GM13977 (cell line): ENCODE measurements at regions not wholly inside any gene's neighbourhood (a gene's known extent, or its start where the extent isn't known, plus 50 kb on each side); places are given as distances from the start of the nearest gene placed in this dataset.

Source experiments
- DNase-seq: peaks from one replicate; pipeline ENCODE4 v3.0.0; 2012; ENCODE audit warnings: low spot score
- in situ Hi-C: fragments of 300-500 bp; cut with MboI; formaldehyde crosslinking; loops from one replicate; pipeline ENCODE4 v1.12.0; 2022; ENCODE audit warnings: low sequenced_read_pairs, low pct_unique_long_range_greater_than_20kb, mixed read lengths, inconsistent platforms; ENCODE audit not compliant: unreplicated experiment
- TF ChIP-seq, protein P1 (sequence below): IDR thresholded peaks from 2 replicates; pipeline ENCODE4 v1.5.1; 2012; ENCODE audit warnings: mild to moderate bottlenecking, control low read depth; ENCODE audit not compliant: insufficient read depth; ENCODE audit errors: extremely low read depth, missing control alignments

DNA sequence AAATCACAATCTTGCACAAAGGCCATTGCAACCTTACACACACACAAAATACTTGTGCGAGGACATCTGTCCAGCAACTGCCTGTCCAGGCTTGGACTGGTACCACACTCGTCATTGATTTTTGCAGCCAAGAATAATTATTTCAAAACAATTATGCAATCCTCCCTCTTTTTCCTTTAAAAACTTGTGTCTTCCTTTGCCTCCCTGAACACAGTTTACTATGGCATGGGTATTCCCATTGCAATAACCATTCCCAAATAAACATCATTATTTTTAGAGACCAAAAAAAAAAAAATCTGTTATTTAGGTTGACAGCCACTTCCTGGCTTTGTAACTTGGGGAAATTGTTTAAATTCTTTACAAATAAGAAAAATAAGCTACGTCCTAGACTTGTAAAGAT is 54.0 kb downstream of the C11orf91 start:
- TF ChIP-seq, protein P1, sequence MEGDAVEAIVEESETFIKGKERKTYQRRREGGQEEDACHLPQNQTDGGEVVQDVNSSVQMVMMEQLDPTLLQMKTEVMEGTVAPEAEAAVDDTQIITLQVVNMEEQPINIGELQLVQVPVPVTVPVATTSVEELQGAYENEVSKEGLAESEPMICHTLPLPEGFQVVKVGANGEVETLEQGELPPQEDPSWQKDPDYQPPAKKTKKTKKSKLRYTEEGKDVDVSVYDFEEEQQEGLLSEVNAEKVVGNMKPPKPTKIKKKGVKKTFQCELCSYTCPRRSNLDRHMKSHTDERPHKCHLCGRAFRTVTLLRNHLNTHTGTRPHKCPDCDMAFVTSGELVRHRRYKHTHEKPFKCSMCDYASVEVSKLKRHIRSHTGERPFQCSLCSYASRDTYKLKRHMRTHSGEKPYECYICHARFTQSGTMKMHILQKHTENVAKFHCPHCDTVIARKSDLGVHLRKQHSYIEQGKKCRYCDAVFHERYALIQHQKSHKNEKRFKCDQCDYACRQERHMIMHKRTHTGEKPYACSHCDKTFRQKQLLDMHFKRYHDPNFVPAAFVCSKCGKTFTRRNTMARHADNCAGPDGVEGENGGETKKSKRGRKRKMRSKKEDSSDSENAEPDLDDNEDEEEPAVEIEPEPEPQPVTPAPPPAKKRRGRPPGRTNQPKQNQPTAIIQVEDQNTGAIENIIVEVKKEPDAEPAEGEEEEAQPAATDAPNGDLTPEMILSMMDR = no peak
- no peak for DNase-seq
- in situ Hi-C loops = no loop called here

DNA sequence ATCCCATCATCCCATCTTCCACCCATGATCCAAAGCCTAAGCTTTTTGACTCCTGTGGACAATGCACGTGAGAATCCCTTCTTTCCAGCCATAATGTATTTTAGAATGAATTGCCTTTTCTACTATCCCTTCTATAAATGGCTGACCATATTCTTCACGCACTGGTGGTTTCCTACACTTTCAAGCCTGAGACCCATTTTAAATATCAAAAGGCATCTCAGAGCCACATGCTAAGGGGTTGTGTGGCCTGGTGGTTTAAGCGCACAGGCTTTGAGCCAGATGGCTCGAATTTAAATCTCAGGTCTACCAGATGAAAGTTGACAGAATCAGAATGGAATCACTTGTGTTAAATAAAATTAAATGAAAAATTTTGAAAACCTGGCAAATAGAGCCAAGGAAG is 54.5 kb downstream of the C11orf91 start:
- DNase-seq = no peak
- TF ChIP-seq, protein P1 = no peak
- in situ Hi-C loops = no loop called here

DNA sequence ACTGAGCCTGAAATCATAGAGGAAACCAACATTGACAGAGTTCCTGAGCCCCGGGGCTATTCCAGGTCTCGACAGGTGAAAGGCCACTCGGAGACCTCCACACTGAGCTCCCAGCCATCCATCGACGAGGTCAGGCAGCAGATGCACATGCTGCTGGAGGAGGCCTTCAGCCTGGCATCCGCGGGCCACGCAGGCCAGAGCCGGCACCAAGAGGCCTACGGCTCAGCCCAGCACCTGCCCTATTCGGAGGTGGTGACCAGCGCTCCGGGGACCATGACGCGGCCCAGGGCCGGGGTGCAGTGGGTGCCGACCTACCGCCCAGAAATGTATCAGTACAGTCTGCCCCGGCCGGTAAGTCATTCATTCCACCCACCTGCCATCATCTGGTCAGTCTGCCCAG is 54.9 kb downstream of the C11orf91 start:
- in situ Hi-C loops = no loop called here
- TF ChIP-seq, protein P1 = no peak
- no peak for DNase-seq

DNA sequence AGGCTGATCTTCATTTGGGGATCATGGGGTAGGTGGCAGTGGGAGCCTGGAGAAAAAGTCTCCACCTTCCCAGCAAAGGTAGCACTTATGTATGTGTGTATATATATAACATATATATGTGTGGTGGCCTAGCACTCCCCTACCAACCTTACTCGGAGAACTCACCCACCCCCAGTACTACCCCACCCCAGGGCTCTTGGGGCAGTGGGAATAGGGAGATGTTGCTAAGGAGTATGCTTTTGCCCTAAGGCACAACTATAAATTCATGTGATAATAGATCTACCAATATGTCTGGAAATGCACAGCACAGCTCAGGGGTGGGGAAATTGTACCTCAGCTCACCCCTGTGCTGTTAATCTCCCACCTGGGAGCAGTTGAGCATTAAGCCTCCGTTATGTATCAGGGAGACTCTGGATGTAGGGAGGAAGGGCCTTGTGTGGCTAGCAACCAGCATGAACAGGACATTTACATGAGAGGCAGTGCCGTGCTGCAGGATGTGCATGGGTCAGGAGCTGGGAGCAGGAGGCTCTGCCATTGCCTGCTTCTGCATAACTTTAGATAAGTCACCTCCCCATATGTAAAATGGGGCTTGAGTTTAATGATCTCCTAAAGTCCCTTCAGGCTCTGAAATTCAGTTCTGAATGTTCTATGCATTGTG is 57.3 kb downstream of the C11orf91 start:
- TF ChIP-seq, protein P1 = no peak
- DNase-seq = no peak
- in situ Hi-C loops = no loop called here

DNA sequence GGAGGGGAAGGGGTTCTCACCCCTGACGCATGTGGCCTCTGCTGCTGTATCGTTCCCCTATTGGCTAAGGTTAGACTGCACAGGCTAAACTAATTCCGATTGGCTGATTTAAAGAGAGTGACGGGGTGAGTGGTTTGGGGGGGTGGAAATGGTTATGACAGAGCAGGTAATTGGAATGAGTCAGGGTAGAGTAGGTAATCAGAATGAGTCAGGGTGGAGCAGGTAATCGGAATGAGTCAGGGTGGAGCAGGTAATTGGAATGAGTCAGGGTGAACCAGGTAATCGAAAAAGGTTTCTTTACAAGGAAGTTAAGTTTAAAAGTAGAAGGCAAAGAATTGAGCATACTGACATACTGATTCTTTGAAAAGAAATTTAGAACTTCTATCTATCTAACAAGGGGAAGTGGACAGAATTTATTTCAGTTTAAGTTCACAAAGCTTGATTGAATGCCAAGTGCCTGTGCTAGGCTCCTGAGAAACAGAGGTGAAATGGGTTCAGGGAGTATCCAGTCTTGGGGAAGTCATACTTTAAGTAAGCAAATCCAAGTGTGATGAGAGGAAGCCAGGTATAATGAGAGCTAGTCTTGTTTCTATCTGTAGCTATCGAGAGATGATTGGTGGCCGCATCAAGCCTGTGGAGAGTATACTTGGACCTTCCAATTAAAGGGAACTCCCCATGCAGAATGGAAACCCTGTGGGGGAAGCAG is 58.0 kb downstream of the C11orf91 start:
- TF ChIP-seq, protein P1 = no peak
- DNase-seq = no peak
- in situ Hi-C loops = no loop called here

DNA sequence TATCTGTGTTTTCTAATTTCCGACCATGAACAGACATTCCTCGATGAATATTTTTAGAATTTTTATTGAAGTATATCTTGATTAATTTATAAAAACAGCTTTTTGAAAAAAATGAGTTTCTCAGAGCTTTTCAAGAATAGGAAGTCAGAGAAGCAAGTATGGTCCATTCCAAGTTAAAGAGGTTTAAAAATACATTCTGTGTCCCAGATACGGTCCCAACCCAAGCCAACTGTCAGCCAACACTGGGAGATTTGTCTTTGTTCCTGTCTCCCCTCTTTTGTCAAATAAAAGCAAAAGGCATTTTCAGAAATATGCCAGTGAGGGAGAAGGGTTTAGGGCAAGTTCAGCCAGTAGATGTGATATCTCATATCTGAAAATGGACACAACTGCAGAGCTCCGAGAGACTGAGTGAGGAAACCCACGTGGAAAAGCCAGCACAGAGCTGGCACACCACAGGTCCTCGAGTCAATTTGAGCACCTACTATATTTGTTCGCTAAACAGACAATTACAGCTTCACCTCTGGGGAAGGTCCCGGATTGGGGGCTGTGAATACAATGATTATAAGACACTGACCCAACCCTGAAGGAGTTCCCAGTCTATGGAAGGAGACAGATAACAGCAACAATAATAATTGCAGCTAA is 59.8 kb downstream of the C11orf91 start:
- in situ Hi-C loops = no loop called here
- TF ChIP-seq, protein P1 = no peak
- DNase-seq = no peak
